Activated CD8-positive, alpha-beta memory T cell treated with anti-CD3 and anti-CD28 coated beads for 36 hours (primary cell): ENCODE measurements at regions not wholly inside any gene's neighbourhood (a gene's known extent, or its start where the extent isn't known, plus 50 kb on each side); places are given as distances from the start of the nearest gene placed in this dataset.
"Not testable (repeated sequence)": the region's sequence is repeated elsewhere in the genome, so short reads cannot be mapped to it uniquely, and the experiment has no call there.

Experiments used
- CTCF ChIA-PET: fragments of 350-600 bp; sonication (Branson Sonifier 250); formaldehyde crosslinking; loops from one replicate; lab custom pipeline; 2021; ENCODE audit warnings: antibody characterized with exemption; lab: Charles Lee
- POLR2A ChIA-PET: fragments of 350-600 bp; sonication (Branson Sonifier 250); formaldehyde crosslinking; loops from one replicate; lab custom pipeline; 2021; ENCODE audit warnings: antibody characterized with exemption; lab: Charles Lee

- CTCF ChIA-PET, result no interaction called here
Measured at GRCh38 chrX:22516893-22517292, 244.2 kb downstream of the CBLL2 start.

GRCh38 chrX:22520128-22520828 is 247.6 kb downstream of the CBLL2 start:
- CTCF ChIA-PET, result no interaction called here
- POLR2A ChIA-PET, result no interaction called here

More at GRCh38 chrX:22516893-22517292, 244.2 kb downstream of the CBLL2 start:
- POLR2A ChIA-PET, result no interaction called here

- CTCF ChIA-PET, result no interaction called here
- POLR2A ChIA-PET, result no interaction called here
Measured at GRCh38 chrX:22526339-22526738, 253.6 kb downstream of the CBLL2 start.

GRCh38 chrX:22527302-22527701 is 254.6 kb downstream of the CBLL2 start:
- CTCF ChIA-PET, result no interaction called here
- POLR2A ChIA-PET, result no interaction called here

- POLR2A ChIA-PET, result no interaction called here
Measured at GRCh38 chrX:22533898-22534297, 261.2 kb downstream of the CBLL2 start.

GRCh38 chrX:22534643-22535042 is 261.9 kb downstream of the CBLL2 start:
- ChIA-PET CTCF (no interaction called here), POLR2A (no interaction called here)

More at GRCh38 chrX:22533898-22534297, 261.2 kb downstream of the CBLL2 start:
- CTCF ChIA-PET, result no interaction called here

- ChIA-PET CTCF (no interaction called here), POLR2A (no interaction called here)
Measured at GRCh38 chrX:22536746-22537304, 264.1 kb downstream of the CBLL2 start.

- POLR2A ChIA-PET, result no interaction called here
- CTCF ChIA-PET, result no interaction called here
Measured at GRCh38 chrX:22538580-22538979, 265.9 kb downstream of the CBLL2 start.

GRCh38 chrX:22541926-22542325 is 269.2 kb downstream of the CBLL2 start:
- POLR2A ChIA-PET, result no interaction called here
- CTCF ChIA-PET, result no interaction called here

GRCh38 chrX:22542641-22543040 is 269.9 kb downstream of the CBLL2 start:
- ChIA-PET POLR2A (no interaction called here), CTCF (no interaction called here)

- ChIA-PET CTCF (no interaction called here), POLR2A (no interaction called here)
Measured at GRCh38 chrX:22559506-22559905, 286.8 kb downstream of the CBLL2 start.

GRCh38 chrX:22575161-22575845 is 302.6 kb downstream of the CBLL2 start:
- POLR2A ChIA-PET, result no interaction called here
- CTCF ChIA-PET, result no interaction called here

GRCh38 chrX:22577181-22577580 is 304.5 kb downstream of the CBLL2 start:
- ChIA-PET CTCF (no interaction called here), POLR2A (no interaction called here)

- ChIA-PET CTCF (no interaction called here), POLR2A (no interaction called here)
Measured at GRCh38 chrX:22585831-22586230, 313.1 kb downstream of the CBLL2 start.

GRCh38 chrX:22589845-22590244 is 317.1 kb downstream of the CBLL2 start:
- ChIA-PET CTCF (no interaction called here), POLR2A (no interaction called here)

- ChIA-PET CTCF (no interaction called here), POLR2A (no interaction called here)
Measured at GRCh38 chrX:22594766-22595165, 322.1 kb downstream of the CBLL2 start.

- ChIA-PET POLR2A (no interaction called here), CTCF (no interaction called here)
Measured at GRCh38 chrX:22603060-22603459, 330.3 kb downstream of the CBLL2 start.

GRCh38 chrX:22609452-22609851 is 336.7 kb downstream of the CBLL2 start:
- POLR2A ChIA-PET, CTCF ChIA-PET: not testable (repeated sequence)

GRCh38 chrX:22616867-22617266 is 344.2 kb downstream of the CBLL2 start:
- ChIA-PET POLR2A (no interaction called here), CTCF (no interaction called here)

GRCh38 chrX:22627576-22627975 is 354.9 kb downstream of the CBLL2 start:
- CTCF ChIA-PET, result no interaction called here
- POLR2A ChIA-PET, result no interaction called here

- POLR2A ChIA-PET, result no interaction called here
- CTCF ChIA-PET, result no interaction called here
Measured at GRCh38 chrX:22628275-22628674, 355.6 kb downstream of the CBLL2 start.
